H1 (cell line): ENCODE measurements at regions not wholly inside any gene's neighbourhood (a gene's known extent, or its start where the extent isn't known, plus 50 kb on each side); places are given as distances from the start of the nearest gene placed in this dataset.

Experiments
- CTCF ChIA-PET: fragments of 300-600 bp; sonication (Branson Sonifier 250); formaldehyde crosslinking; loops from one replicate; lab custom pipeline; 2021; ENCODE audit not compliant: partially characterized antibody; lab: Charles Lee
- POLR2A ChIA-PET: fragments of 300-600 bp; sonication (Branson Sonifier 250); formaldehyde crosslinking; loops from one replicate; lab custom pipeline; 2021; ENCODE audit warnings: inconsistent platforms; ENCODE audit not compliant: partially characterized antibody; lab: Charles Lee
- DNase-seq, 2 experiments: peaks; one replicate each; pipeline versions ENCODE4 v3.0.0 to v3.0.0-alpha.2; 2010 to 2022; ENCODE audit warnings: low spot score in 2 of 2, low read depth in 1 of 2, mixed read lengths in 1 of 2
- FAIRE-seq: peaks from 2 replicates; lab custom pipeline; 2011; peaks lifted over from hg19 to GRCh38; lab: Jason Lieb, UNC
- H2AFZ ChIP-seq: 2 replicates; pipeline ENCODE4 v1.8.1; 2012; ENCODE audit warnings: low read length, inconsistent platforms
- H2AK5ac ChIP-seq: 2 replicates; pipeline ENCODE4 v1.6.1; 2013; ENCODE audit warnings: low read depth, low read length
- H2BK120ac ChIP-seq: replicated peaks from 2 replicates; pipeline ENCODE3; 2013; ENCODE audit warnings: low read depth, low read length, inconsistent platforms
- H2BK12ac ChIP-seq: 2 replicates; pipeline ENCODE4 v1.6.1; 2013; ENCODE audit warnings: low read depth, low read length
- H2BK15ac ChIP-seq: 2 replicates; pipeline ENCODE4 v1.6.1; 2013; ENCODE audit warnings: low read length
- H2BK20ac ChIP-seq: 2 replicates; pipeline ENCODE4 v1.6.1; 2013; ENCODE audit warnings: low read length
- H2BK5ac ChIP-seq: 2 replicates; pipeline ENCODE4 v1.6.1; 2013; ENCODE audit warnings: low read depth, low read length
- H3K14ac ChIP-seq: 2 replicates; pipeline ENCODE4 v1.6.1; 2013; ENCODE audit warnings: inconsistent platforms; ENCODE audit not compliant: insufficient read length
- H3K18ac ChIP-seq: 2 replicates; pipeline ENCODE4 v1.6.1; 2013; ENCODE audit warnings: low read length; ENCODE audit errors: extremely low read depth
- H3K23ac ChIP-seq: 2 replicates; pipeline ENCODE4 v1.6.1; 2013; ENCODE audit warnings: inconsistent platforms; ENCODE audit not compliant: insufficient read length
- H3K23me2 ChIP-seq: 2 replicates; pipeline ENCODE4 v1.6.1; 2013; ENCODE audit warnings: low read depth, low read length
- H3K27ac ChIP-seq: 2 replicates; pipeline ENCODE4 v1.6.1; 2011; ENCODE audit warnings: low read depth, low read length, inconsistent platforms
- H3K27me3 ChIP-seq, 4 experiments: replicated peaks in 1 of 4; 1 replicate in 1 of 4; 2 replicates in 3 of 4; pipeline versions ENCODE4 v1.6.1 to v1.8.1; 2011 to 2013; ENCODE audit warnings: low read length in 3 of 4, mild to moderate bottlenecking in 3 of 4, inconsistent platforms in 2 of 4, mixed read lengths in 2 of 4, moderate library complexity in 1 of 4; ENCODE audit not compliant: control insufficient read depth in 3 of 4, insufficient read depth in 3 of 4; ENCODE audit errors: extremely low read depth in 1 of 4
- H3K36me3 ChIP-seq, 4 experiments: 2 replicates each; pipeline versions ENCODE4 v1.6.1 to v1.8.1; 2011 to 2013; ENCODE audit warnings: mild to moderate bottlenecking in 4 of 4, low read length in 3 of 4, moderate library complexity in 2 of 4, control low read depth in 1 of 4, inconsistent platforms in 1 of 4; ENCODE audit not compliant: insufficient read depth in 4 of 4, control insufficient read depth in 2 of 4
- H3K4ac ChIP-seq: replicated peaks from 2 replicates; pipeline ENCODE3; 2013; ENCODE audit warnings: low read length, low read depth, mixed read lengths, inconsistent platforms; ENCODE audit not compliant: insufficient read length
- H3K4me1 ChIP-seq, 4 experiments: replicated peaks in 1 of 4; 1 replicate in 1 of 4; 2 replicates in 3 of 4; pipeline versions ENCODE4 v1.6.1 to v1.8.1; 2011 to 2013; ENCODE audit warnings: low read length in 3 of 4, inconsistent platforms in 2 of 4, mixed read lengths in 1 of 4; ENCODE audit not compliant: insufficient read depth in 4 of 4, control insufficient read depth in 3 of 4
- H3K4me2 ChIP-seq, 2 experiments: 2 replicates each; pipeline versions ENCODE4 v1.6.1 to v1.8.1; 2011 to 2013; ENCODE audit warnings: low read depth in 2 of 2, low read length in 2 of 2, control low read depth in 1 of 2, inconsistent platforms in 1 of 2, mild to moderate bottlenecking in 1 of 2; ENCODE audit not compliant: insufficient read depth in 1 of 2
- H3K4me3 ChIP-seq, 4 experiments: fragments of 200-600, 300-600 bp in 1 of 4; sonication (generic), shearing (Covaris generic), sonication (Bioruptor Twin) in 1 of 4; 2 replicates each; pipeline versions ENCODE4 v1.5.1 to v1.8.1; 2011 to 2016; ENCODE audit warnings: low read length in 4 of 4, low read depth in 3 of 4, control low read depth in 2 of 4, inconsistent platforms in 2 of 4, mild to moderate bottlenecking in 2 of 4, mixed read lengths in 1 of 4, moderate library complexity in 1 of 4; ENCODE audit not compliant: insufficient read depth in 2 of 4; ENCODE audit errors: extremely low read depth in 1 of 4
- H3K56ac ChIP-seq: replicated peaks from 2 replicates; pipeline ENCODE3; 2013; ENCODE audit warnings: low read depth, mild to moderate bottlenecking, mixed read lengths, low read length, inconsistent platforms; ENCODE audit not compliant: insufficient read length
- H3K79me1 ChIP-seq: 2 replicates; pipeline ENCODE4 v1.6.1; 2013; ENCODE audit warnings: low read depth, low read length, control low read depth
- H3K79me2 ChIP-seq, 2 experiments: 2 replicates each; pipeline versions ENCODE4 v1.6.1 to v1.8.1; 2012 to 2013; ENCODE audit warnings: low read length in 2 of 2, mild to moderate bottlenecking in 2 of 2, inconsistent platforms in 1 of 2; ENCODE audit not compliant: insufficient read depth in 2 of 2, control insufficient read depth in 1 of 2
- H3K9ac ChIP-seq, 4 experiments: replicated peaks in 1 of 4; 1 replicate in 1 of 4; 2 replicates in 3 of 4; pipeline versions ENCODE4 v1.6.1 to v1.8.1; 2011 to 2013; ENCODE audit warnings: low read depth in 3 of 4, low read length in 3 of 4, control low read depth in 2 of 4, mild to moderate bottlenecking in 2 of 4, moderate library complexity in 2 of 4, inconsistent platforms in 1 of 4; ENCODE audit errors: extremely low read depth in 1 of 4
- H3K9me3 ChIP-seq, 2 experiments: 2 replicates each; pipeline versions ENCODE4 v1.6.1 to v1.8.1; 2012 to 2013; ENCODE audit warnings: mild to moderate bottlenecking in 2 of 2, moderate library complexity in 2 of 2, control low read depth in 1 of 2, inconsistent platforms in 1 of 2, low read depth in 1 of 2, low read length in 1 of 2, mixed read lengths in 1 of 2; ENCODE audit not compliant: insufficient read depth in 2 of 2
- H4K20me1 ChIP-seq, 2 experiments: replicated peaks in 1 of 2; 2 replicates each; pipeline versions ENCODE3 to v1.8.1; 2011 to 2013; ENCODE audit warnings: inconsistent platforms in 2 of 2, low read length in 2 of 2, mild to moderate bottlenecking in 1 of 2; ENCODE audit not compliant: insufficient read depth in 2 of 2, control insufficient read depth in 1 of 2
- H4K5ac ChIP-seq: 2 replicates; pipeline ENCODE4 v1.6.1; 2013; ENCODE audit warnings: low read length, low read depth, mixed read lengths, inconsistent platforms; ENCODE audit not compliant: insufficient read length
- H4K8ac ChIP-seq: 2 replicates; pipeline ENCODE4 v1.8.0; 2013; ENCODE audit warnings: mild to moderate bottlenecking, moderate library complexity, low read length, inconsistent platforms; ENCODE audit not compliant: insufficient read depth; ENCODE audit errors: extremely low read depth
- H4K91ac ChIP-seq: replicated peaks from 2 replicates; pipeline ENCODE3; 2013; ENCODE audit warnings: low read length, mixed read lengths, inconsistent platforms; ENCODE audit not compliant: insufficient read length
- BACH1 ChIP-seq: IDR thresholded peaks from 2 replicates; pipeline ENCODE4 v1.6.1; 2012; ENCODE audit warnings: low read length, improper control_type of control experiment
- EP300 ChIP-seq, 2 experiments: IDR thresholded peaks; 1 replicate in 1 of 2; 2 replicates in 1 of 2; pipeline ENCODE4 v1.6.1; 2011 to 2012; ENCODE audit warnings: low read depth in 2 of 2, low read length in 2 of 2, mild to moderate bottlenecking in 2 of 2, borderline replicate concordance in 1 of 2, inconsistent platforms in 1 of 2, moderate library complexity in 1 of 2
- EZH2 ChIP-seq: fragments of 200-600 bp; sonication (generic); IDR thresholded peaks from 2 replicates; pipeline ENCODE4 v1.7.1; 2012; ENCODE audit warnings: low read depth, mild to moderate bottlenecking, moderate library complexity, low read length, inconsistent platforms; ENCODE audit not compliant: severe bottlenecking
- GABPA ChIP-seq: IDR thresholded peaks from 2 replicates; pipeline ENCODE4 v1.6.1; 2011; ENCODE audit warnings: mild to moderate bottlenecking, low read length, moderate library complexity, borderline replicate concordance; ENCODE audit not compliant: insufficient read depth
- KDM4A ChIP-seq: IDR thresholded peaks from one replicate; pipeline ENCODE4 v1.7.1; 2012; ENCODE audit warnings: low read depth, mild to moderate bottlenecking, moderate library complexity, low read length, inconsistent platforms; ENCODE audit not compliant: severe bottlenecking
- MAFK ChIP-seq: IDR thresholded peaks from 2 replicates; pipeline ENCODE4 v1.6.1; 2012; ENCODE audit warnings: low read depth, mild to moderate bottlenecking, improper control_type of control experiment, low read length
- NANOG ChIP-seq: IDR thresholded peaks from 2 replicates; pipeline ENCODE4 v1.6.1; 2011; ENCODE audit warnings: low read length, low read depth, mild to moderate bottlenecking, inconsistent platforms; ENCODE audit not compliant: insufficient read depth, poor library complexity, severe bottlenecking
- RXRA ChIP-seq: IDR thresholded peaks from 2 replicates; pipeline ENCODE4 v1.6.1; 2011; ENCODE audit warnings: low read depth, mild to moderate bottlenecking, low read length, moderate library complexity; ENCODE audit not compliant: insufficient read depth
- SIRT6 ChIP-seq: IDR thresholded peaks from one replicate; pipeline ENCODE4 v1.7.1; 2012; ENCODE audit warnings: low read length, inconsistent platforms
- YY1 ChIP-seq: IDR thresholded peaks from 2 replicates; pipeline ENCODE4 v1.6.1; 2011; ENCODE audit warnings: low read depth, mild to moderate bottlenecking, low read length
- WGBS, 2 experiments: shearing (Covaris generic) in 1 of 2; methylation state at CpG; one replicate each; pipeline versions ENCODE4 v1.1.6 to v1.1.7; 2013 to 2015; ENCODE audit warnings: low lambda C conversion rate in 2 of 2, mixed read lengths in 2 of 2, inconsistent platforms in 1 of 2, low coverage in 1 of 2, missing lambda C conversion rate in 1 of 2; ENCODE audit not compliant: insufficient replicate concordance in 2 of 2, insufficient coverage in 1 of 2, insufficient read length in 1 of 2; ENCODE audit errors: extremely low coverage in 1 of 2, missing lambda C conversion rate in 1 of 2; 5-methylcytosine and 5-hydroxymethylcytosine counted together

GRCh38 chr4:18130256-18130655, 108.7 kb upstream of the LCORL start:
- H3K23me2 ChIP-seq: no peaks in the 10 kb centered on the region
- H3K18ac ChIP-seq: no peak overlapping the region
- no peak overlapping the region for H2BK12ac ChIP-seq
- no peak overlapping the region for H2BK15ac ChIP-seq
- H2AK5ac ChIP-seq: no peak overlapping the region
- H2AFZ ChIP-seq: no peak overlapping the region
- no peaks in the 10 kb centered on the region for H4K20me1 ChIP-seq
- H2BK120ac ChIP-seq: no peak overlapping the region
- H3K79me2 ChIP-seq: no peaks in the 10 kb centered on the region
- no peak overlapping the region for H4K91ac ChIP-seq
- H3K27ac ChIP-seq: no peak overlapping the region
- H3K79me1 ChIP-seq: no peaks in the 10 kb centered on the region
- H3K56ac ChIP-seq: no peak overlapping the region
- H3K4me2 ChIP-seq: no peak overlapping the region
- H3K4ac ChIP-seq: no peak overlapping the region
- H3K9ac ChIP-seq: no peak overlapping the region
- H2BK5ac ChIP-seq: no peak overlapping the region
- 94% methylated on average over 3 of the region's 3 CpGs; no CpG with 5 or more reads in 1 of the 2 experiments for WGBS, 2 experiments
- POLR2A ChIA-PET: no interaction called here
- FAIRE-seq: no peak
- CTCF ChIA-PET: no interaction called here
- H3K4me3 ChIP-seq: no peak overlapping the region
- no peak overlapping the region for H4K8ac ChIP-seq
- no peak overlapping the region for H3K14ac ChIP-seq
- H3K36me3 ChIP-seq: no peaks in the 10 kb centered on the region
- no peaks in the 10 kb centered on the region for H3K27me3 ChIP-seq
- H4K5ac ChIP-seq: no peak overlapping the region
- H3K23ac ChIP-seq: no peak overlapping the region
- no peaks in the 10 kb centered on the region for H3K4me1 ChIP-seq
- no peak for DNase-seq
- H3K9me3 ChIP-seq: peaks cover 58 to 59% of the 10 kb centered on the region in 2 experiments
- TF ChIP-seq YY1 (no peak), GABPA (no peak), BACH1 (no peak), NANOG (no peak), RXRA (no peak), EP300 (IDR thresholded peaks at IDR 0.05; ENCODE audit: borderline replicate concordance in 1 of 2, low read depth in 2 of 2, low read length in 2 of 2) (no peak), MAFK (no peak), SIRT6 (no peak), EZH2 (no peak), KDM4A (no peak)
- no peak overlapping the region for H2BK20ac ChIP-seq
